SK-N-MC (cell line): ENCODE measurements at regions not wholly inside any gene's neighbourhood (a gene's known extent, or its start where the extent isn't known, plus 50 kb on each side); places are given as distances from the start of the nearest gene placed in this dataset.
"Not testable (repeated sequence)": the region's sequence is repeated elsewhere in the genome, so short reads cannot be mapped to it uniquely, and the experiment has no call there.

Source experiments
- DNase-seq: peaks from one replicate; pipeline ENCODE4 v3.0.0-alpha.2; 2011; ENCODE audit warnings: low read depth, low spot score
- H3K27ac ChIP-seq: fragments of 200-600 bp; sonication (generic); 2 replicates; pipeline ENCODE4 v1.5.1; 2016; ENCODE audit warnings: mixed run types
- H3K36me3 ChIP-seq: fragments of 200-600 bp; sonication (generic); 2 replicates; pipeline ENCODE4 v1.6.1; 2017; ENCODE audit warnings: antibody characterized with exemption, low read length, mixed read lengths; ENCODE audit not compliant: insufficient read depth
- H3K4me3 ChIP-seq: fragments of 200-600 bp; sonication (generic); 2 replicates; pipeline ENCODE4 v1.5.1; 2016
- H3K9ac ChIP-seq: fragments of 200-600 bp; sonication (generic); 2 replicates; pipeline ENCODE4 v1.8.0; 2017; ENCODE audit warnings: mixed run types, mixed read lengths; ENCODE audit not compliant: insufficient read length
- H3K9me3 ChIP-seq: fragments of 200-600 bp; sonication (generic); 2 replicates; pipeline ENCODE4 v1.6.1; 2017; ENCODE audit warnings: low read depth, mild to moderate bottlenecking, antibody characterized with exemption, low read length, moderate library complexity, mixed read lengths
- EZH2 ChIP-seq: fragments of 200-600 bp; sonication (generic); IDR thresholded peaks from one replicate; pipeline ENCODE4 v1.6.1; 2017; ENCODE audit warnings: antibody characterized with exemption
- FOXP2 ChIP-seq: optimal IDR thresholded peaks from 2 replicates; pipeline ENCODE3; 2011; ENCODE audit warnings: mild to moderate bottlenecking, moderate library complexity; ENCODE audit not compliant: insufficient read depth; ENCODE audit errors: extremely low read length, control extremely low read depth
- POLR2AphosphoS5 ChIP-seq: IDR thresholded peaks from 2 replicates; pipeline ENCODE4 v1.6.1; 2012; ENCODE audit warnings: mild to moderate bottlenecking, low read depth, low read length, borderline replicate concordance

DNA sequence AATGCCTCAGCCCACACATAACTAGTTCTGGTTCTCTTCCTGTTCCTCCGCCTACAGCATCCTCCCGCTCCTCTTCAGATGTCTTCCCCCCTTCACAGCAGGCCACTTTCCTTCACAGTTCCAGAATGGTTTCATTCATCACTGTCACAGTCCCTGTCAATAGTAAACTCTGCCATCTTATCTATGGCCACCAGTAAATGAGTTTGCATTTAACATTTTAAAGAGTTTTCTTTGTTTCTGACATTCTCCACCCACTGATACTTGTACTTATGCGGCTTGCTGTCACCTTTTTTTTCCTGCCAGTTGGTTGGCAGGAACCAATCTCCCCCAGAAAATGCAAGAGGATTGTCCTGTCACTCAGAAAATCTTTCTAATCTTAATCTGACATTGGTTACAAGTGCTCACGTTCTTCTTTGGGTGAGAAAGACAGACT lies 114.1 kb downstream of the GLUD2 start:
- DNase-seq, result no peak
- H3K9ac ChIP-seq, result no peak overlapping the region
- no peaks in the 10 kb centered on the region for H3K9me3 ChIP-seq
- TF ChIP-seq POLR2AphosphoS5 (no peak), FOXP2 (no peak), EZH2 (no peak)
- H3K36me3 ChIP-seq, result no peaks in the 10 kb centered on the region
- H3K27ac ChIP-seq, result no peak overlapping the region
- no peak overlapping the region for H3K4me3 ChIP-seq

DNA sequence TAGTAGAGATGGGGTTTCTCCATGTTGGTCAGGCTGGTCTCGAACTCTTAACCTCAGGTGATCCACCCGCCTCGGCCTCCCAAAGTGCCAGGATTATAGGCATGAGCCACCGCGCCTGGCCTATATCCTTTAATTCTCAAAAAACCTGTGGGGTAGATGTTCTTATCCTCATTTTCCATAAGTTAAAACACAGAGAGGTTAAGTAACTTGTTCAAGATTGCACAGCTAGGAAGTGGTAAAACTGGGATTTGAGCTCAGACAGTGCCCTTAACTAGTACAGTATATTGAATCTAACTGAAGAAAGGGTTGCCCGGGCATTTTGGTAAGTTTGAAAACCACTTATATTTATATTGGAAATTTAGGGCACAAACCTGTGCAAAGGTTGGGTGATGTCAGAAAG lies 116.0 kb downstream of the GLUD2 start:
- H3K9ac ChIP-seq, result no peak overlapping the region
- H3K9me3 ChIP-seq, result no peaks in the 10 kb centered on the region
- H3K4me3 ChIP-seq, result no peak overlapping the region
- TF ChIP-seq POLR2AphosphoS5 (no peak), FOXP2 (no peak), EZH2 (no peak)
- H3K36me3 ChIP-seq, result no peaks in the 10 kb centered on the region
- H3K27ac ChIP-seq, result no peak overlapping the region
- DNase-seq, result no peak

DNA sequence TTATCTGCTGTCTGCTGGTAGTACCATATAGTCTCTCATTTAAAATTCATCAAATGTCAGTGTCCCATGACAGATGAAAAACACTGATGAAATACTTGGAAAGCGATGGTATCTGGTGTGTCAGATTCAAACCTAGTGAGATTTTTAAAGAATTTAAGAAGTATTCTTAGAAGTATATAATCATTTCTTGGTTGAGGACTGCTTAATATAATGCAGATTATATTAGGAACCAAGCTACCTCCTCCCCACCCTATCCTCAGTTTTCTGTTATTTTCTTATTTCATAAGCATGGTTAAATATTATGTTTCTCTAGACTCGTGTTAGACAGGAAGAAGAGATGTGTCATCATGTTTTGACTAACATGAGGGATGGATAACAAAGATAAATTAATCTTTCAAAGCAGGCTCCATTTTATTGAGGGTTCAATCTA lies 118.5 kb downstream of the GLUD2 start:
- no peak overlapping the region for H3K27ac ChIP-seq
- no peak for TF ChIP-seq FOXP2
- no peak for TF ChIP-seq POLR2AphosphoS5
- TF ChIP-seq EZH2, result no peak
- no peak for DNase-seq
- no peaks in the 10 kb centered on the region for H3K36me3 ChIP-seq
- no peak overlapping the region for H3K9ac ChIP-seq
- H3K9me3 ChIP-seq, result no peaks in the 10 kb centered on the region
- no peak overlapping the region for H3K4me3 ChIP-seq

DNA sequence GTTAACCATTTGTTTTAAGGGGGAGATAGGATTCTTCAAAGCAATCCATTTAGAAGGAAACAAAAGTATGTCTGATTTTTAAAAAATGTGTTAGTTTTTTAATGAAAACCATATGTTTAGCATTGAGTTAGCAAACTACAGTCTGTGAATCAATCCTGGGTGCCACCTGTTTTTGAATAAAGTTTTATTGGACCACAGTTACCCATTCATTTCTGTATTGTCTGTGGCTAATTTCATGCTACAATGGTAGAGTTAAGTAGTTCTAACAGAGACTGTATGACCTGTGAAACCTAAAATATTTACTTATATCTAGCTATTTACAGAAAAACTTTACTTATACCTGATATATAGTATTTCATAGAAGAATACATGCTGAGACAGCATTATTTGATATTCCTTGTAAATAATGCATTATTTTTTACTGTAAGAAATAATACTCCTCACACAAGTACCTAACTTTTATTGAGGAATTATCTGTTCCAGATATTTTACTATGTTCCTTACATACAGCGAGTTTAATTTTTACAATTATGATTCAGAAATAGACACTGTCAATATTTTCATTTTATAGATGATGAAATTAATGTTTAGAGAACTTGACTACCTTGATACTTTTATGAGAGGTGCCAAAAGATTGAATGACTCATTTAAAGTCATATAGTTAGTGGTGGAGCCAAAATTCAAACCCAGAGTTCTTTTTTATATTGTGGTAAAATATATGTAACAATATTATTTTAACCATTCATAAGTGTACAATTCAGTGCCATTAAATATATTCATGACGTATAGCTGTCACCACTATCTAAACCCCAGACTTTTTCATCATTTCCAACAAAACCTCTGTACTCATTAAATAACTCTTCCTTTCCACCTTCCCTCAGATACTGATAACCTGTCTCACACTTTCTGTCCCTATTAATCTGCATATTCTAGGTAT lies 122.0 kb downstream of the GLUD2 start:
- H3K36me3 ChIP-seq, result no peaks in the 10 kb centered on the region
- no peak overlapping the region for H3K27ac ChIP-seq
- no peak overlapping the region for H3K9ac ChIP-seq
- no peaks in the 10 kb centered on the region for H3K9me3 ChIP-seq
- TF ChIP-seq POLR2AphosphoS5 (no peak), FOXP2 (no peak), EZH2 (no peak)
- H3K4me3 ChIP-seq, result no peak overlapping the region
- no peak for DNase-seq

DNA sequence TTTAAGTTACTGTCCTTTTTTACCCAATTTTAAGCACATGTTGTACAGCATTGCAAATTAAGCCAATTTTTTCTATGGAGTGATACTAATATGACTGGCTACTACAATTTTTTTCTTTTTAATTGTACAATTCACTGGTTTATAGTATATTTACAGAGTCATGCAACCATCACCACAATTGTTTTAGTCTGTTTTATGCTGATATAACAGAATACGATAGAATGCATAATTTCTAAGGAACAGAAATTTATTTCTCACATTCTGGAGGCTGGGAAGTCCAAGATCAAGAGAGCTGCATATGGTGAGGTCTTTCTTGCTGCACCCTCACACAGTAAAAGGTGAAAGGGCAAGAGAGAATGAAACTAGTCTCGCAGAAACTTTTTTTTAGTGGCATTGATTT lies 125.3 kb downstream of the GLUD2 start:
- H3K4me3 ChIP-seq, result no peak overlapping the region
- no peak overlapping the region for H3K9ac ChIP-seq
- TF ChIP-seq POLR2AphosphoS5 (no peak), FOXP2 (no peak)
- no peak overlapping the region for H3K27ac ChIP-seq
- DNase-seq, result no peak
- H3K9me3 ChIP-seq, result no peaks in the 10 kb centered on the region
- H3K36me3 ChIP-seq, result no peaks in the 10 kb centered on the region

DNA sequence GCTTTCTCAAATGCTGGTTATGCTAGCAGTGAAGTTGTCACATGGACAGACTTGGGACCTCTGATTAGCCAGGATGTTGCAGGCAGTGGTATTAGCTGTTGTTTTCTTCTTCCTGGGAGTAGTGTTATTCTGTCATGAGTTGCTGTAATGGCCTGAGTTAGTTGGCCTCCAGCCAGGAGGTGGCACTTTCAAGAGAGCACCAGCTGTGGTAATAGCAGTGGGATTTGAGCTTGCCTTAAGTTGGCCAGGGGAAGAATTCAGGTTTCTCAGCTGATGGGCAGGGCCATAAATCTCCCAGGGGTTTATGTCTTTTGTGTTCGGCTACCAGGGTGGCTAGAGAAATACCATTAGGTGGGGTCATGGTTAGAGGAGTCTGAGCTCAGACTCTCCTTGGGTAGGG lies 132.6 kb downstream of the GLUD2 start:
- Histone ChIP-seq H3K27ac (no peak overlapping the region), H3K4me3 (no peak overlapping the region), H3K9me3 (no peaks in the 10 kb centered on the region), H3K9ac (no peak overlapping the region), H3K36me3 (no peaks in the 10 kb centered on the region)
- TF ChIP-seq POLR2AphosphoS5 (no peak), FOXP2 (no peak), EZH2 (no peak)
- DNase-seq, result no peak

DNA sequence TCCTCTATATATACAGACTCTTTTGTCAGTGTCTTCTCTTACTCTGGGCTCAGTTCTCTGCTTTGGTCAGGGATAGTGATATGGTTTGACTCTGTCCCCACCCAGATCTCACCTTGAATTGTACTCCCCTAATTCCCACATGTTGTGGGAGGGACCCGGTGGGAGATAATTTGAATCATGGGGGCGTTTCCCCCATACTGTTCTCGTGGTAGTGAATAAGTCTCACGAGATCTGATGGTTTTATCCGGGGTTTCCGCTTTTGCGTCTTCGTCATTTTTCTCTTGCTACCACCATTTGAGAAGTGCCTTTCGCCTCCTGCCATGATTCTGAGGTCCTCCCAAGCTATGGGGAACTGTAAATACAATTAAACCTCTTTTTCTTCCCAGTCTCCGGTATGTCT lies 144.4 kb downstream of the GLUD2 start:
- no peak for TF ChIP-seq POLR2AphosphoS5
- TF ChIP-seq EZH2, result no peak
- TF ChIP-seq FOXP2, result no peak
- no peak for DNase-seq
- Histone ChIP-seq H3K27ac (no peak overlapping the region), H3K9ac (no peak overlapping the region), H3K36me3 (no peaks in the 10 kb centered on the region), H3K9me3 (no peaks in the 10 kb centered on the region), H3K4me3 (no peak overlapping the region)

DNA sequence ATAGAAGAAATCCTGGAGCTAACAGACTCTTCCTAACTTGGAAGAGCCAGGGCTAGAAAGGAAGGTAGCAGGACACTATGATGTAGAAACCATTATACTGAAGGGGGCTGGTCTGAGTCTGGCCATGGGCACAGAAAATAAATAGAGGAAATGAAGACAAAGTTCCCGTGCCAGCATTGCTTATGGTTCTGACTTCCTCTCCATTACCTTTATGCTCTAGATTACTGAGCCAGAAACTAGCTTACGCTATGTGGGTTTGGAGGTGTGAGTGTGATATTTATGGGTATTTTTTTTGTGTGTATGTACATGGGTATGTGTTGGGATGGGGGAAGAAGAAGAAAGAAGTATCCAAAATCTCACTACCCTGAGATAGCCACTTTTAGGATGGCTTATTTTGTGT lies 148.3 kb downstream of the GLUD2 start:
- H3K9ac ChIP-seq, result no peak overlapping the region
- H3K9me3 ChIP-seq, result no peaks in the 10 kb centered on the region
- DNase-seq, result no peak
- no peak overlapping the region for H3K4me3 ChIP-seq
- no peak overlapping the region for H3K27ac ChIP-seq
- TF ChIP-seq FOXP2 (no peak), EZH2 (no peak), POLR2AphosphoS5 (no peak)
- no peaks in the 10 kb centered on the region for H3K36me3 ChIP-seq

DNA sequence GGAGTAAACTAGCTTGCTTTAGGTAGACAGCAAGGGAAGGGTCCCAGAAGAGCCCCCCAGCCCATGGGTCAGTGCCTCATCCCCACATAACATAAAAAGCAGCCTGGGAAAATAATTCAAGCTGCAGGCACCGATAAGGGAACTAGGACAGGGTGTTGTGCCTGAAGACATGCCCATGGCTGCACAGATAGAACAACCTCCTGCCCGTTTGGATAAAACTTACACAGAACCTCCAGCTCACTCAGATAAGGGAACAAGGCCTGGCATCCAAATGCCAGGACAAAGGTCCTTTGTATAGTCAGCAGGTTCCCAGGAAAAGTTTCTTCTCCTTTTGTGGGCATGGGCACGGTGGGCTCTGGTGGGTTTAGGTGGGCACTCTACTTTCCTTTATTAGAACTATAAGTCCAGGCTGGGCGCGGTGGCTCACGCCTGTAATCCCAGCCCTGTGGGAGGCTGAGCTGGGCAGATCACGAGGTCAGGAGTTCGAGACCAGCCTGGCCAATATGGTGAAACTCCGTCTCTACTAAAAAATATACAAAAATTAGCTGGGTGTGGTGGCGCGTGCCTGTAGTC lies 149.5 kb downstream of the GLUD2 start:
- not testable (repeated sequence) for H3K9me3 ChIP-seq, DNase-seq, H3K4me3 ChIP-seq, H3K36me3 ChIP-seq, H3K9ac ChIP-seq, H3K27ac ChIP-seq
